Activated CD4-positive, alpha-beta memory T cell treated with anti-CD3 and anti-CD28 coated beads for 36 hours (primary cell): ENCODE measurements at regions not wholly inside any gene's neighbourhood (a gene's known extent, or its start where the extent isn't known, plus 50 kb on each side); places are given as distances from the start of the nearest gene placed in this dataset.

Source experiments
- CTCF ChIA-PET: fragments of 350-600 bp; sonication (Branson Sonifier 250); formaldehyde crosslinking; loops from one replicate; lab custom pipeline; 2021; ENCODE audit warnings: antibody characterized with exemption, inconsistent platforms; lab: Charles Lee
- POLR2A ChIA-PET: fragments of 350-600 bp; sonication (Branson Sonifier 250); formaldehyde crosslinking; loops from one replicate; lab custom pipeline; 2021; ENCODE audit warnings: antibody characterized with exemption; lab: Charles Lee
- DNase-seq: peaks from one replicate; pipeline ENCODE4 v3.0.0-alpha.2; 2020
- H3K27ac Mint-ChIP-seq: one replicate; pipeline ENCODE4 v1.8.0; 2021; ENCODE audit warnings: mixed read lengths
- H3K27me3 Mint-ChIP-seq: one replicate; pipeline ENCODE4 v1.8.0; 2021; ENCODE audit warnings: mixed read lengths
- H3K36me3 Mint-ChIP-seq: one replicate; pipeline ENCODE4 v1.8.0; 2021; ENCODE audit warnings: mixed read lengths
- H3K4me1 Mint-ChIP-seq: one replicate; pipeline ENCODE4 v1.8.0; 2021; ENCODE audit warnings: low read depth, mixed read lengths
- H3K4me3 Mint-ChIP-seq: one replicate; pipeline ENCODE4 v1.8.0; 2021; ENCODE audit warnings: mild to moderate bottlenecking, mixed read lengths
- H3K9me3 Mint-ChIP-seq: one replicate; pipeline ENCODE4 v1.8.0; 2021; ENCODE audit warnings: mixed read lengths
- intact Hi-C: fragments of 100-400 bp; cut with micrococcal nuclease; formaldehyde crosslinking; loops from one replicate; pipeline ENCODE4 v1.15.1; 2023

GRCh38 chr10:43320226-43320625, 51.2 kb upstream of the FXYD4 start:
- H3K27me3 Mint-ChIP-seq = no peaks in the 10 kb centered on the region
- H3K27ac Mint-ChIP-seq = no peak overlapping the region
- no peaks in the 10 kb centered on the region for H3K9me3 Mint-ChIP-seq
- ChIA-PET CTCF (interaction anchor here (0.7 to 1.1 kb wide), 3 partner anchors 27 to 115 kb away, joined by 3 to 4 read pairs (median 3); partner anchors contain the start of gene RASGEF1A), POLR2A (no interaction called here)
- no peak overlapping the region for H3K4me3 Mint-ChIP-seq
- no peaks in the 10 kb centered on the region for H3K36me3 Mint-ChIP-seq
- no peak for DNase-seq
- peaks cover 12% of the 10 kb centered on the region for H3K4me1 Mint-ChIP-seq
- intact Hi-C loops = no loop called here

GRCh38 chr10:43318976-43319960, 52.2 kb upstream of the FXYD4 start:
- no peaks in the 10 kb centered on the region for H3K36me3 Mint-ChIP-seq
- no peak for DNase-seq
- peaks cover 12% of the 10 kb centered on the region for H3K4me1 Mint-ChIP-seq
- H3K27ac Mint-ChIP-seq = no peak overlapping the region
- no peaks in the 10 kb centered on the region for H3K27me3 Mint-ChIP-seq
- intact Hi-C loops = no loop called here
- POLR2A ChIA-PET = no interaction called here
- CTCF ChIA-PET = interaction anchor here (0.6 to 1.2 kb wide), 8 partner anchors 26 to 215 kb away, joined by 3 to 4 read pairs (median 3); partner anchors contain the start of gene RASGEF1A
- no peak overlapping the region for H3K4me3 Mint-ChIP-seq
- H3K9me3 Mint-ChIP-seq = no peaks in the 10 kb centered on the region

GRCh38 chr10:43318456-43318855, 51.6 kb upstream of the RASGEF1A start:
- no peak for DNase-seq
- H3K36me3 Mint-ChIP-seq = no peaks in the 10 kb centered on the region
- no peaks in the 10 kb centered on the region for H3K27me3 Mint-ChIP-seq
- H3K4me1 Mint-ChIP-seq = peaks cover 12% of the 10 kb centered on the region
- H3K4me3 Mint-ChIP-seq = no peak overlapping the region
- H3K27ac Mint-ChIP-seq = no peak overlapping the region
- ChIA-PET CTCF (interaction anchor here (0.6 to 1.2 kb wide), 5 partner anchors 27 to 214 kb away, joined by 3 to 4 read pairs (median 3); no protein-coding TSS in a partner anchor), POLR2A (no interaction called here)
- intact Hi-C loops = no loop called here
- H3K9me3 Mint-ChIP-seq = no peaks in the 10 kb centered on the region

GRCh38 chr10:43317422-43317821, 50.6 kb upstream of the RASGEF1A start:
- H3K9me3 Mint-ChIP-seq = no peaks in the 10 kb centered on the region
- DNase-seq = no peak
- H3K4me3 Mint-ChIP-seq = no peak overlapping the region
- peaks cover 4% of the 10 kb centered on the region for H3K4me1 Mint-ChIP-seq
- no peaks in the 10 kb centered on the region for H3K36me3 Mint-ChIP-seq
- intact Hi-C loops = no loop called here
- H3K27me3 Mint-ChIP-seq = no peaks in the 10 kb centered on the region
- ChIA-PET POLR2A (no interaction called here), CTCF (no interaction called here)
- H3K27ac Mint-ChIP-seq = no peak overlapping the region

GRCh38 chr10:43316988-43317387, 50.1 kb upstream of the RASGEF1A start:
- no peaks in the 10 kb centered on the region for H3K9me3 Mint-ChIP-seq
- H3K36me3 Mint-ChIP-seq = no peaks in the 10 kb centered on the region
- POLR2A ChIA-PET = no interaction called here
- H3K4me1 Mint-ChIP-seq = peaks cover 2% of the 10 kb centered on the region
- no peak overlapping the region for H3K4me3 Mint-ChIP-seq
- H3K27ac Mint-ChIP-seq = no peak overlapping the region
- DNase-seq = no peak
- intact Hi-C loops = no loop called here
- no peaks in the 10 kb centered on the region for H3K27me3 Mint-ChIP-seq
- CTCF ChIA-PET = interaction anchor here (1.4 kb wide), 1 partner anchor 32 kb away, joined by 3 read pairs; no protein-coding TSS in a partner anchor
